SJSA1 (cell line): ENCODE measurements at regions not wholly inside any gene's neighbourhood (a gene's known extent, or its start where the extent isn't known, plus 50 kb on each side); places are given as distances from the start of the nearest gene placed in this dataset.
"Not testable (repeated sequence)": the region's sequence is repeated elsewhere in the genome, so short reads cannot be mapped to it uniquely, and the experiment has no call there.

Experiments used
- DNase-seq, 2 experiments: peaks; one replicate each; pipeline ENCODE4 v3.0.0-alpha.2; 2015 to 2020; ENCODE audit warnings: low spot score in 2 of 2, low read depth in 1 of 2
- H3K27ac ChIP-seq: fragments of 250-450 bp; sonication (Bioruptor Pico); 2 replicates; pipeline ENCODE4 v1.5.1; 2020; ENCODE audit warnings: mild to moderate bottlenecking, moderate library complexity
- H3K27me3 ChIP-seq: fragments of 250-450 bp; sonication (Bioruptor Pico); replicated peaks from 2 replicates; pipeline ENCODE4 v1.5.1; 2020; ENCODE audit warnings: mild to moderate bottlenecking, moderate library complexity
- H3K36me3 ChIP-seq: fragments of 250-450 bp; sonication (Bioruptor Pico); 2 replicates; pipeline ENCODE4 v1.5.1; 2020; ENCODE audit warnings: mild to moderate bottlenecking
- H3K4me1 ChIP-seq: fragments of 250-450 bp; sonication (Bioruptor Pico); replicated peaks from 2 replicates; pipeline ENCODE4 v1.6.1; 2021; ENCODE audit warnings: mild to moderate bottlenecking
- H3K4me3 ChIP-seq: fragments of 250-450 bp; sonication (Bioruptor Pico); 2 replicates; pipeline ENCODE4 v1.5.1; 2020; ENCODE audit warnings: mild to moderate bottlenecking
- H3K9me3 ChIP-seq: fragments of 250-450 bp; sonication (Bioruptor Pico); replicated peaks from 2 replicates; pipeline ENCODE4 v1.5.1; 2020; ENCODE audit warnings: mild to moderate bottlenecking

- H3K27ac ChIP-seq: peak overlapping the region; percentile 60
- peaks cover 24% of the 10 kb centered on the region for H3K4me1 ChIP-seq
- H3K9me3 ChIP-seq: no peaks in the 10 kb centered on the region
- DNase-seq: no peak
- H3K27me3 ChIP-seq: no peaks in the 10 kb centered on the region
- H3K36me3 ChIP-seq: no peaks in the 10 kb centered on the region
- H3K4me3 ChIP-seq: no peak overlapping the region
These were observed 83.9 kb upstream of the OGFRL1 start for GRCh38 chr6:71204741-71205140.

GRCh38 chr6:71205336-71205956 lies 83.2 kb upstream of the OGFRL1 start:
- H3K27ac ChIP-seq: peak overlapping the region; percentile 60
- peak in 1 of 2 experiments; percentile 42 for DNase-seq

GRCh38 chr6:71206089-71206488 lies 82.5 kb upstream of the OGFRL1 start:
- peak overlapping the region; percentile 60 for H3K27ac ChIP-seq
- no peak for DNase-seq
- no peaks in the 10 kb centered on the region for H3K9me3 ChIP-seq
- no peaks in the 10 kb centered on the region for H3K27me3 ChIP-seq
- peaks cover 24% of the 10 kb centered on the region for H3K4me1 ChIP-seq
- H3K4me3 ChIP-seq: no peak overlapping the region
- H3K36me3 ChIP-seq: no peaks in the 10 kb centered on the region

More at GRCh38 chr6:71205336-71205956, 83.2 kb upstream of the OGFRL1 start:
- Histone ChIP-seq H3K27me3 (no peaks in the 10 kb centered on the region), H3K4me1 (peaks cover 24% of the 10 kb centered on the region), H3K4me3 (no peak overlapping the region), H3K36me3 (no peaks in the 10 kb centered on the region), H3K9me3 (no peaks in the 10 kb centered on the region)

- H3K4me1 ChIP-seq: peaks cover 24% of the 10 kb centered on the region
- H3K27me3 ChIP-seq: no peaks in the 10 kb centered on the region
- no peaks in the 10 kb centered on the region for H3K36me3 ChIP-seq
- H3K27ac ChIP-seq: no peak overlapping the region
- H3K9me3 ChIP-seq: no peaks in the 10 kb centered on the region
- no peak for DNase-seq
- no peak overlapping the region for H3K4me3 ChIP-seq
These were observed 79.4 kb upstream of the OGFRL1 start for GRCh38 chr6:71209206-71209605.

- Histone ChIP-seq H3K9me3 (no peaks in the 10 kb centered on the region), H3K27ac (no peak overlapping the region), H3K36me3 (no peaks in the 10 kb centered on the region), H3K4me1 (peaks cover 23% of the 10 kb centered on the region), H3K4me3 (no peak overlapping the region), H3K27me3 (no peaks in the 10 kb centered on the region)
- DNase-seq: no peak
These were observed 79.0 kb upstream of the OGFRL1 start for GRCh38 chr6:71209626-71210025.

GRCh38 chr6:71211799-71212198 lies 76.8 kb upstream of the OGFRL1 start:
- 0 out of 2 replicates have a peak, but pooled peaks cover 2% of the 10 kb centered on the region for H3K9me3 ChIP-seq
- H3K4me3 ChIP-seq: no peak overlapping the region
- H3K36me3 ChIP-seq: no peaks in the 10 kb centered on the region
- H3K27me3 ChIP-seq: no peaks in the 10 kb centered on the region
- H3K27ac ChIP-seq: no peak overlapping the region
- DNase-seq: peak in 1 of 2 experiments; percentile 23
- peaks cover under 1% of the 10 kb centered on the region for H3K4me1 ChIP-seq

- H3K4me1 ChIP-seq: peaks cover 13% of the 10 kb centered on the region
These were observed 68.1 kb upstream of the OGFRL1 start for GRCh38 chr6:71220466-71220865.

GRCh38 chr6:71222671-71223070 lies 65.9 kb upstream of the OGFRL1 start:
- no peak for DNase-seq
- Histone ChIP-seq H3K9me3 (no peaks in the 10 kb centered on the region), H3K36me3 (no peaks in the 10 kb centered on the region), H3K4me1 (peaks cover 20% of the 10 kb centered on the region), H3K27ac (no peak overlapping the region), H3K4me3 (no peak overlapping the region), H3K27me3 (no peaks in the 10 kb centered on the region)

More at GRCh38 chr6:71220466-71220865, 68.1 kb upstream of the OGFRL1 start:
- H3K27me3 ChIP-seq: no peaks in the 10 kb centered on the region
- no peak overlapping the region for H3K4me3 ChIP-seq
- H3K9me3 ChIP-seq: 0 out of 2 replicates have a peak, but pooled peaks cover 2% of the 10 kb centered on the region
- H3K27ac ChIP-seq: no peak overlapping the region
- DNase-seq: no peak
- no peaks in the 10 kb centered on the region for H3K36me3 ChIP-seq

- H3K4me3 ChIP-seq: no peak overlapping the region
- H3K4me1 ChIP-seq: peaks cover 32% of the 10 kb centered on the region
- H3K27ac ChIP-seq: no peak overlapping the region
- H3K27me3 ChIP-seq: no peaks in the 10 kb centered on the region
- H3K36me3 ChIP-seq: no peaks in the 10 kb centered on the region
- no peaks in the 10 kb centered on the region for H3K9me3 ChIP-seq
- peak in 1 of 2 experiments; percentile 6 for DNase-seq
These were observed 64.6 kb upstream of the OGFRL1 start for GRCh38 chr6:71224011-71224410.

- H3K9me3 ChIP-seq: no peaks in the 10 kb centered on the region
- H3K4me3 ChIP-seq: no peak overlapping the region
- H3K4me1 ChIP-seq: peaks cover 40% of the 10 kb centered on the region
- no peak for DNase-seq
- no peak overlapping the region for H3K27ac ChIP-seq
- H3K36me3 ChIP-seq: no peaks in the 10 kb centered on the region
- no peaks in the 10 kb centered on the region for H3K27me3 ChIP-seq
These were observed 62.5 kb upstream of the OGFRL1 start for GRCh38 chr6:71226151-71226550.

- Histone ChIP-seq H3K9me3 (no peaks in the 10 kb centered on the region), H3K4me3 (no peak overlapping the region), H3K27me3 (no peaks in the 10 kb centered on the region), H3K36me3 (no peaks in the 10 kb centered on the region), H3K4me1 (peaks cover 33% of the 10 kb centered on the region), H3K27ac (peak overlapping the region; percentile 88)
- DNase-seq: peak in 1 of 2 experiments; percentile 79
These were observed 60.1 kb upstream of the OGFRL1 start for GRCh38 chr6:71228461-71229041.

GRCh38 chr6:71229477-71229876 lies 59.1 kb upstream of the OGFRL1 start:
- H3K9me3 ChIP-seq: no peaks in the 10 kb centered on the region
- H3K27ac ChIP-seq: peak overlapping the region; percentile 88
- H3K27me3 ChIP-seq: no peaks in the 10 kb centered on the region
- no peaks in the 10 kb centered on the region for H3K36me3 ChIP-seq
- no peak overlapping the region for H3K4me3 ChIP-seq
- peaks cover 27% of the 10 kb centered on the region for H3K4me1 ChIP-seq
- no peak for DNase-seq

GRCh38 chr6:71232890-71233289 lies 55.7 kb upstream of the OGFRL1 start:
- DNase-seq, H3K4me3 ChIP-seq, H3K27ac ChIP-seq, H3K9me3 ChIP-seq, H3K27me3 ChIP-seq, H3K36me3 ChIP-seq: not testable (repeated sequence)
- H3K4me1 ChIP-seq: peaks cover 17% of the 10 kb centered on the region

- H3K4me3 ChIP-seq: no peak overlapping the region
- H3K9me3 ChIP-seq: no peaks in the 10 kb centered on the region
- H3K27me3 ChIP-seq: no peaks in the 10 kb centered on the region
- no peaks in the 10 kb centered on the region for H3K36me3 ChIP-seq
- no peak overlapping the region for H3K27ac ChIP-seq
- no peak for DNase-seq
- peaks cover 6% of the 10 kb centered on the region for H3K4me1 ChIP-seq
These were observed 51.6 kb upstream of the OGFRL1 start for GRCh38 chr6:71236926-71237434.
